Stimulated activated naive CD8-positive, alpha-beta T cell treated with anti-CD3 and anti-CD28 coated beads, Interleukin-15, Interleukin-2, amounts not matched to agents 100 ng/mL and 50 ng/mL, for 24 hours (primary cell): ENCODE measurements at regions not wholly inside any gene's neighbourhood (a gene's known extent, or its start where the extent isn't known, plus 50 kb on each side); places are given as distances from the start of the nearest gene placed in this dataset.
"Not testable (repeated sequence)": the region's sequence is repeated elsewhere in the genome, so short reads cannot be mapped to it uniquely, and the experiment has no call there.

Experiments used
- H3K27ac Mint-ChIP-seq: one replicate; pipeline ENCODE4 v1.8.0; 2021; ENCODE audit warnings: mild to moderate bottlenecking, mixed read lengths
- H3K27me3 Mint-ChIP-seq: one replicate; pipeline ENCODE4 v1.8.0; 2021; ENCODE audit warnings: mixed read lengths
- H3K36me3 Mint-ChIP-seq: one replicate; pipeline ENCODE4 v1.8.0; 2021; ENCODE audit warnings: low read depth, mixed read lengths
- H3K4me1 Mint-ChIP-seq: one replicate; pipeline ENCODE4 v1.8.0; 2021; ENCODE audit warnings: low read depth, mixed read lengths
- H3K4me3 Mint-ChIP-seq: one replicate; pipeline ENCODE4 v1.8.0; 2021; ENCODE audit warnings: mild to moderate bottlenecking, mixed read lengths
- H3K9me3 Mint-ChIP-seq: one replicate; pipeline ENCODE4 v1.8.0; 2021; ENCODE audit warnings: mixed read lengths

DNA sequence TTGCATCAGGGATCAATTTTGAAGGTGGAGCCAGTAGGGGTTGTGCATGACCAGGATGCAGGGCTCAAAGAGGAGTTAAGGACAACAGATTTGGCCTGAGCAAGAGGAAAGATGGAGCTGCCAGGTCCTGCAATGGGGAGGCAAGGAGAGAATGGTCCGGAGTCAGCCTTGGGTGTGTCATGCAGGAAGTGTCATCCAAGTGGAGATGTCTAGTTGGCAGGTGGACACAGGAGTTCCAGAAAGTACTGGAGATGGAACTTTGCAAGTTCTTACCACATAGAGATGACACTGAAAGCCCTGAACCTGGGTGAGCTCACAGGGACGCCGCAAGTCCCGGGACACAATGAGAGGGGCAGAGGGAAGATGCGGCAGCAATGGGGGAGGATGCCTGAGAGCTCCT, 525.0 kb downstream of the TP53TG3F start:
- not testable (repeated sequence) for H3K4me1 Mint-ChIP-seq, H3K36me3 Mint-ChIP-seq, H3K27ac Mint-ChIP-seq, H3K27me3 Mint-ChIP-seq, H3K4me3 Mint-ChIP-seq, H3K9me3 Mint-ChIP-seq

DNA sequence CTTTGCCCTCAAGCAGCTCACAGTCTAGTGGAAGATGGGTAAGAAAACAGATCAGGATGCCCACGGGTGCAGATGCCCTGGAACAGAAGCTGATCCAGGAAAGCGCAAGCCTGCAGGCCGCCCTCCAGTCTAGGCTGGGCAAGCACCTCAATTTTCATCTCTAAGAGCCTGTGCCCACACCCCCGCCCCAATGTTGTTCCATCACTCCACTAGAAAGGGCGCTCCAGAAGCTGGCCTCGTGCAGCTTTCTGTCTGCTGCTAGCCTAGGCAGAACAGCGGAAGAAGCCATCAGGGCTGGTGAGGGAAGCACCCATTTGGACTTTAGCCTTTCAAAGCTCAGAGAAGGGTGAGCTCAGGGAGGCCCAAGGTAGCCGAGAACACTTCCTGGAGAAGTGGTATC, 527.1 kb downstream of the TP53TG3F start:
- H3K4me3 Mint-ChIP-seq, H3K27me3 Mint-ChIP-seq, H3K4me1 Mint-ChIP-seq, H3K27ac Mint-ChIP-seq, H3K36me3 Mint-ChIP-seq, H3K9me3 Mint-ChIP-seq: not testable (repeated sequence)

DNA sequence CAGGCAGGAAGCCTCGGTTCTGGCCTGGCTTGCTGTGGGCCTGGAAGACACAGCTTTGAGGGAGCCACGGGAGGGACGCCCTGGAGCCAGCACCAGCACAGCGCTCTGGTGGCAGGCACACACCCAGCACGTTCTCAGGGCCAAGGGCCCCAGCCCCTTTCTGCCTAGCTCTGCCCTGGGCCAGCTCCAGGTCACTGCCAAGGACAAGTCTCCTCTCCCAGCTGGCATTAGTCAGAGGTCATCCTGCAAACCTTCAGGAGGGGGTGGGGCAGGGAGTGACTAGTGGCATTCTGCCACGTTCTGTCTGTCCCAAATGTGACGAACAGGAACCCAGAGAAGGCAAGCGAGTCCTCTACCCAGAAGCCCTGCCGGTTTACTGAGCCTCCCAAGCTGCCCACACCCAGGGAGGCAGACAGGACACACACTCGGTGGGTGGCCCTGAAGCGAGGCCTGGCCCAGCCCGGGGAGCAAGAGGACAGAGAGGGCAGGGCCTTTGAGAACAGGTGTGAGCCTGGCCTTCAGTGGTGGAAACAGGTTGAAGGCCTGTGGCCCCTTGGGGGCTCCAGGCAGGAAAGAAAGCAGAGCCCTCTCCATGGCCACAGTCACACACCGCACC, 528.0 kb downstream of the TP53TG3F start:
- not testable (repeated sequence) for H3K4me3 Mint-ChIP-seq, H3K27ac Mint-ChIP-seq, H3K4me1 Mint-ChIP-seq, H3K27me3 Mint-ChIP-seq, H3K36me3 Mint-ChIP-seq, H3K9me3 Mint-ChIP-seq

DNA sequence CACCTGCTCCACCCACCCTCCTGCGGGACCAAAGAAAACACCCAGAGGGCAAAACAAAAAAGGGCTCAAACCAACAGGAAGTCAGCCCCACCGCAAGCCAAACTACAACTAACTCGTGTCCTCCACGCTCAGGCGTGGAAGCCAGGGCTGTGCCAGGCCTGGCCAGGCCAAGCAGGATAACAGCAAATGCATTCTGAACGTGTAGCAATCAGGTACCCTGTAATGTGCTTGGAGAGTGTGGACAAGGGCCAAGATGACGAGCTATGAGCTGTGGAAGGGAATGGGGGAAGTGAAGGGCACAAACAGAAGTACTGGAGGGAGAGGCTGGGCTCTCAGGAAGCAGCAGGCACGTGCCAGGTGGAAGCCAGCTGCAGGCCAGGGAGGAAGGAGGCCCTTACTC, 528.6 kb downstream of the TP53TG3F start:
- H3K4me3 Mint-ChIP-seq, H3K9me3 Mint-ChIP-seq, H3K27me3 Mint-ChIP-seq, H3K36me3 Mint-ChIP-seq, H3K27ac Mint-ChIP-seq, H3K4me1 Mint-ChIP-seq: not testable (repeated sequence)

DNA sequence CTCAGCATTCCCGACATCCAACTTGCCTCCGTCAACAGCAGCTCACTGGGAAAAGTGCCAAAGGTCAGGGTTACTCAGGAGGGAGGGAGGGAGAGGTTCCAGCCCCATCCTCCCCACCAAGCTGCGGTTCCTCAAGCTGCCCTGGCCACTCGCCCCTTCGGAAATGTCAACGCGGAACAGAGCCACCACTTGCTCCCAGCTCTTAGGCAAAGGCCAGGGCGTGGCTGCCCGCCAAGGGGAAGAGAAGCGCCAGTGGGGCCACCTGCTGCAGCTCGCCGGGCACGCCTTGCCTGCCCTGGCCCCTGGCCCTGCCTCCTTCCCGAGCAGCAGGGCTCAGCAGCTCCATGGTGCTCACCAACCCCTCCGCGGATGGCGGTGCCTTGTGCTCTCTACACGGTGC, 531.1 kb downstream of the TP53TG3F start:
- not testable (repeated sequence) for H3K27ac Mint-ChIP-seq, H3K4me1 Mint-ChIP-seq, H3K36me3 Mint-ChIP-seq, H3K9me3 Mint-ChIP-seq, H3K4me3 Mint-ChIP-seq, H3K27me3 Mint-ChIP-seq

DNA sequence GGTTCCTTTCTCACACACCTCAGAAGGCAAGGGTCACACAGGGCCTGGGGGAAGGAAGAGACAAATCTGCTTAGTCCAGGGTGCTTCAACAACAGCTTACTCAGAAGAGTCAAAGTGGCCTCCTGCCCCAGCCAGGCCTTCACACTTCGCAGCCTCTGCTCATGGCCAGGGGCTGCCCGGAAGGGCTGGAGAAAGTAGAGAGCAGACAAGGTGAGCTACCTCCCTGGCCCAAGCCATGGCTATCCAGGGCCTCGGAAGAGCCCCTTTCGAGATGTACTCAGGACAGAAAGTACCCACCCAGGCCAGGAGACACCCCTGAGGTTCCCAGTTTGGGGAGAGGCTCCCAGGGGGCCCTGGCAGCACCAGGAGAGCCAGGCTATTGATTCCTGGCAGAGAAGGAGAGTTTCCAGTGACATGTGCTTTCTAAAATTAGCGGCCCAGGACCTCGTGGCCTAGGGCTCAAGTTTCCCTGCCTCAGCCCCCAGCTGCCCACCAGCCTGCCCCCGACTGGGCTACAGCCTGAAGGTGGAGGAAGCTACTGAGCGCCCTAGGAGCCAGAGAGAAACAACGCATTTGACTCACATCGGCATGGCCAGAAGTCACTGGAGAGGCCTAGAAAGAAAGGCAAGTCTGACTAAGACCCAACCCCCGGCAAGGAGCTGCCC, 533.2 kb downstream of the TP53TG3F start:
- H3K4me1 Mint-ChIP-seq, H3K4me3 Mint-ChIP-seq, H3K27me3 Mint-ChIP-seq, H3K27ac Mint-ChIP-seq, H3K9me3 Mint-ChIP-seq, H3K36me3 Mint-ChIP-seq: not testable (repeated sequence)

DNA sequence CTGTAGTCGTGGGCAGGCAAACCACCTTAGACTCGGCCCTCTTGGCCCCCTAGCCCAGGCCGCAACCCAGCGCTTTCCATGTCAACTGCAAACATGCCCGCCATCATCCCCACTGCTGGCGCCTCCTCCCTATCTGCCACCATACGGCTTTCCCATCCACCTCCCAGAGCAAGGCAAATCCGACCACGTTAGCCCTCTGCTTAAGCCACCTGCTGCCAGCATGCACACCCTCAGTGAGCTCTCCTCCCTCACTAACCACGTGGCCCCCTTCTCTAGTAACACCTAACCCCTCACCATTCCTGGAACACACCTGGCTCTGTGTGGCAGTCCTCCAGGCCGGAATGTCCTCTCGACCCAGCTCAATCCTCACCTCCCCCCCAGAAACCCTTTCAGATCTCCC, 534.8 kb downstream of the TP53TG3F start:
- not testable (repeated sequence) for H3K36me3 Mint-ChIP-seq, H3K9me3 Mint-ChIP-seq, H3K4me1 Mint-ChIP-seq, H3K27ac Mint-ChIP-seq, H3K27me3 Mint-ChIP-seq, H3K4me3 Mint-ChIP-seq

DNA sequence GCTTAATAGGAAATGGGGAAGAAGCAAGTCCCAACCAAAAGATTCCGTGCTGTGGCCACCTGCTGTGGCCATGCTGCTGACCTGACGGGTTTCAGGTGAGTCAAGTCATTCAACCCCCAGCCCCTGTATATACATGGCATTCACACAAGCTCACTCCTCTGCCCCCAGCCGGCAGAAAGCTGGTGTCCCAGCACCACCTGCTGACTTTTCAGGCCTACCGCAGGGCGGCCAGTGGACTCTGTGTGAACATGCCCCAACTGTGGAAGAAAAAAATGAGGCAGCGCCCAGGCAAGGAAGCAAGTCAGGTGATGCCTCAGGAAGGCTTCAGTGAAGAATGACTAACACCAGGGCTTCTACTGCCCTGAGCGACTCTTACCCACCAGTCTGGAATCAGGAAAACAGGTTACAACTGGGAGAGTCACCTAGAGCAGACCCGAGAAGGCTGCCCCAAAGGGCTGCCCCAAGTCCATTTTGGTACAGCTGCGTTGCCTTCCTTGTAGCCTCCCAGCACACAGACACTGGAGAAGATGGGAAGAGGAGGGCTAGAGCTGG, 536.5 kb downstream of the TP53TG3F start:
- H3K27ac Mint-ChIP-seq, H3K9me3 Mint-ChIP-seq: not testable (repeated sequence)

DNA sequence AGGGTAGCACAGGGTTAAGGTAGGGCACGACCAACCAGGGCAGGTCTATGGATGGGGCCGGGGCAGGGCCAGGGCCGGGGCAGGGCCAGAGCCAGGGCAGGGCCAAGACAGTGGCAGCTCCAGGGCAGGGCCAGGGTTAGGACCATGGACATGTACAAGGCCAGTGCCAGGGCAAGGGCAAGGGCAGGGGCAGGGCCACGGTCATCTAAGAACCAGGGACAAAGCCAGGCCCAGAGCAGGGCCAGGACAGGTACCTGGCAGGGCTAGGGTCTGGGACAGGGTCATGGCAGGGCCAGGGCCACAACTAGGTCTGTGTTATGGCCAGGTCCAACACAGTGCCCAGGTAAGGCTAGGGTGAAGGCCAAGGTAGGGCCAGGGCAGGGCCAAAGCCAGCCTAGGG, 541.8 kb downstream of the TP53TG3F start:
- not testable (repeated sequence) for H3K9me3 Mint-ChIP-seq, H3K4me3 Mint-ChIP-seq, H3K4me1 Mint-ChIP-seq, H3K27ac Mint-ChIP-seq, H3K27me3 Mint-ChIP-seq, H3K36me3 Mint-ChIP-seq

More for the DNA sequence above, 536.5 kb downstream of the TP53TG3F start:
- not testable (repeated sequence) for H3K4me1 Mint-ChIP-seq, H3K36me3 Mint-ChIP-seq, H3K27me3 Mint-ChIP-seq, H3K4me3 Mint-ChIP-seq

DNA sequence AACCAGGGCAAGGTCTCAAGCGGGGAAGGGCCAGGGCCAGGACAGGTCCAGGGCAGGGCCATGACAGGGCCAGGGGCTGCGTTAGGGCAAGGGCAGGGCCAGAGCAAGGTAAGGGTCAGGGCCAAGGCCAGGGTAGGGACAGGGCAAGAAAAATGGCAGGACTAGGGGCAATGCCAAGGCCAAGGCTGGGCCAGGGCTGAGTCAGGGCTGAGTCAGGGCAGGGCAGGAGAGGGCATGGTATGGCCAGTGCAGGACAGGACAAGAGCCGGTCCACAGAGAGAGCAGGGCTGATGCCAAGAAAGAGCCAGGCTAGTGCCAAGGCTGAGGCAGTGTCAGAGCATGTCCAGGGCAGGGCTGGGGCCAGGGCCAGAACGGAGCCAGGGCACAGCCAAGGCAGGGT, 542.5 kb downstream of the TP53TG3F start:
- not testable (repeated sequence) for H3K27ac Mint-ChIP-seq, H3K36me3 Mint-ChIP-seq, H3K27me3 Mint-ChIP-seq, H3K9me3 Mint-ChIP-seq, H3K4me3 Mint-ChIP-seq, H3K4me1 Mint-ChIP-seq

DNA sequence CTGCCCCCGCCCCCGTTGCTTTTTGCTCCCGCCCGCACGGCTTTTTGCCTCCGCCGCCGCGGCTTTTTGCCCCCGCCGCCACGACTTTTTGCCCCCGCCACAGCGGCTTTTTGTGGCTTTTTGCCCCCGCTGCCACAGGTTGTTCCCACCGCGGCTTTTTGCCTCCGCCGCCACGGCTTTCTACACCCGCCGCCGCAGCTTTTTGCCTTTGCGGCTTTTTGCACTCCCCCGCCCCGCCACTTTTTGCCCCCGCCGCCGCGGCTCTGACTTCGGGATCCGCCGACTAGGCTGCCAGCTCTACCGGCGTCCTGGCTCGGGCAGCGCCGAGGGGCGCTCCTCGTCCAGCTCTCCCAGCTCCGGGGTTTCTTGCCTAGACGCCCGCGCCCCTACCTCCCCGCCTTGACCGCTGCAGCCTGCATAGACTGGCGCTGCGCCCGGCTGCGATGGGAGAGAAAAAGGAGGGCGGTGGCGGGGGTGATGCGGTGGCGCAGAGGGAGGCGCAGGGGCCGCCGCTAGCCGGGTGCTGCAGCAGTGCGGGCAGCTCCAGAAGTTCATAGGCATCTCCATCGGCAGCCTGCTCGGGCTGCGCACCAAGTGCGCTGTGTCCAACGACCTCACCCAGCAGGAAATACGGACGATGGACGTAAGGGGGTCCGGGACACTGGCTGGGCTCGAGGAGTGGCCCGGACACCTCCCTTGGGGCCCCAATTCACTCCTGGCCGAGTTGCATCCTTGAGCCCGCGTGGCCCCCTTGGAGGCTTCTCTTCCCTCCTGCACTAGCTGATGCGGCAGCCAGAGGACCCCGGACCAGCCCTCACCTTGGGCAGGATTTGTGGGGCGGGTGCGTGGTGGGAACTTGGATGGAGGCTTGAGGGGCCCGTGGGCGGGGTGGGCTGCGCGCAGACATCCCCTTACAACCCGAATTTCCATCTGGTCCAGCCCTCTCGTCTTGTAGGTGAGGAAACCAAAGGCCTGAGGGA, 555.7 kb downstream of the TP53TG3F start:
- not testable (repeated sequence) for H3K27me3 Mint-ChIP-seq, H3K9me3 Mint-ChIP-seq, H3K4me3 Mint-ChIP-seq, H3K27ac Mint-ChIP-seq, H3K36me3 Mint-ChIP-seq, H3K4me1 Mint-ChIP-seq

DNA sequence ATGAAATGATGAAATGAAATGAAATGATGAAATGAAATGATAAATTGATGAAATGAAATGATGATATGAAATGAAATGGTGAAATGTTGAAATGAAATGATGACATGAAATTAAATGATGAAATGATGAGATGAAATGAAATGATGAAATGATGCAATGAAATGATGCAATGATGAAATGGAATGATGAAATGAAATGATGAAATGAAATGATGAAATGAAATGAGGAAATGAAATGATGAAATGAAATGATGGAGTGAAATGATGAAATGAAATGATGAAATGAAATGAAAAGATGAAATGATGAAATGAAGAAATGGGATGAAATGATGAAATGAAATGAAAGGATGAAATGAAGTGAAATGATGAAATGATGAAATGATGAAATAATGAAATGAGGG, 558.9 kb downstream of the TP53TG3F start:
- not testable (repeated sequence) for H3K27me3 Mint-ChIP-seq, H3K27ac Mint-ChIP-seq, H3K36me3 Mint-ChIP-seq, H3K4me3 Mint-ChIP-seq, H3K4me1 Mint-ChIP-seq
- peaks cover 14% of the 10 kb centered on the region for H3K9me3 Mint-ChIP-seq

DNA sequence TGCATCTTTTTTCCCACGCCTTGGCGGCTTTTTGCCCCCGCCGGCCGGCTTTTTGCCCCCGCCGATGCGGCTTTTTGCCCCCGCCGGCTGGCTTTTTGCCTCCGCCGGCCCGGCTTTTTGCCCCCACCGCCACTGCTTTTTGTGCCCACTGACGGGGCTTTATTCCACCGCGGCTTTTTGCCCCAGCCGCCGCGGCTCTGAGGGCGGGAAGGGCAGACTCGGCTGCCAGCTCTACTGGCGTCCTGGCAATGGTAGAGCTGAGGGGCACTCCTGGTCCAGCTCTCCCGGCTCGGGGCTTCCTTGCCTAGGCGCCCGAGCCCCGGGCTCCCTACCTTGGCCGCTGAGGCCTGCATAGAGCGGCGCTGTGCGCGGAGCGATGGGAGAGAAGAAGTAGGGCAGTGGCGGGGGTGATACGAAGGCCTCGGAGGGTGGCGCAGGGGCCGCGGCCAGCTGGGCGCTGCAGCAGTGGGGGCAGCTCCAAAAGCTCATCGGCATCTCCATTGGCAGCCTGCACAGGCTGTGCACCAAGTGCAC, 591.4 kb downstream of the TP53TG3F start:
- Mint-ChIP-seq H3K9me3 (peaks cover 22% of the 10 kb centered on the region), H3K36me3 (peaks cover 12% of the 10 kb centered on the region), H3K27me3 (peaks cover 4% of the 10 kb centered on the region), H3K4me1 (no peaks in the 10 kb centered on the region), H3K27ac (no peak overlapping the region), H3K4me3 (no peak overlapping the region)

DNA sequence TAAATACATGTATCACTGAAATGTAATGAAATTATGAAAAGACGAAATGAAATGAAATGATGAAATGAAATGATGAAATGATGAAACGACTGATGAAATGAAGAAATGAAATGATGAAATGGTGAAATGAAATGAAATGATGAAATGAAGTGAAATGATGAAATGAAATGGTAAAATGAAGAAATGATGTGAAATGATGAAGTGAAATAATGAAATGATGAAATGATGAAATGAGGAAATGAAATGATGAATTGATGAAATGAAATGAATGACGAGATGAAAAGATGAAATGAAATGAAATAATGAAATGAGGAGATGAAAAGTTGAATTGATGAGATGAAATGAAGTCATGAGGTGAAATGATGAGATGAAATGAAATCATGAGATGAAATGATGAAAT, 594.7 kb downstream of the TP53TG3F start:
- Mint-ChIP-seq H3K9me3 (peaks cover 25% of the 10 kb centered on the region), H3K4me1 (no peaks in the 10 kb centered on the region), H3K36me3 (peaks cover 12% of the 10 kb centered on the region), H3K27me3 (peaks cover 4% of the 10 kb centered on the region), H3K4me3 (no peak overlapping the region), H3K27ac (no peak overlapping the region)

DNA sequence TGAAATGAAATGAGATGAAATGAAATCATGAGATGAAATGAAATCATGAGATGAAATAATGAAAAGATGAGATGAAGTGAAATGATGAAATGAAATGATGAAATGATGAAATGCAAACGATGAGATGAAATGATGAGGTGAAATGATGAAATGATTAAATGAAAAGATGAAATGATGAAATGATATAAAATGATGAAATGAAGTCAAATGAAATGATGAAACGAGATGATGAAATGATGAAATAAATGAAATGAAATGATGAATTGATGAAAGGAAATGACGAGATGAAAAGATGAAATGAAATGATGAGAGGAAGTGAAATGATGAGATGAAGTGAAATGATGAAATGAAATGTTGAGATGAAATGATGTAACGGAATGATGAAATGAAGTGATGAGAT, 595.6 kb downstream of the TP53TG3F start:
- no peaks in the 10 kb centered on the region for H3K27me3 Mint-ChIP-seq
- no peaks in the 10 kb centered on the region for H3K4me1 Mint-ChIP-seq
- H3K27ac Mint-ChIP-seq: no peak overlapping the region
- peaks cover 7% of the 10 kb centered on the region for H3K36me3 Mint-ChIP-seq
- peaks cover 21% of the 10 kb centered on the region for H3K9me3 Mint-ChIP-seq
- H3K4me3 Mint-ChIP-seq: no peak overlapping the region
